ENCODE measurements at regions not wholly inside any gene's neighbourhood (a gene's known extent, or its start where the extent isn't known, plus 50 kb on each side); places are given as distances from the start of the nearest gene placed in this dataset.

- no peak for TF ChIP-seq POLR2A (IDR thresholded peaks at IDR 0.05)
- TF ChIP-seq POLR2AphosphoS5 (IDR thresholded peaks at IDR 0.05; ENCODE audit: insufficient read depth in 1 of 2, low read depth in 1 of 2) = no peak
- no peak for TF ChIP-seq CTCF (IDR thresholded peaks at IDR 0.05)
Observed at GRCh38 chr20:57107208-57107607, 159.2 kb downstream of the BMP7 start.

All from vagina (tissue), 2 donors.